Astrocyte of the spinal cord (primary cell): ENCODE measurements at regions not wholly inside any gene's neighbourhood (a gene's known extent, or its start where the extent isn't known, plus 50 kb on each side); places are given as distances from the start of the nearest gene placed in this dataset.

Experiments
- DNase-seq: peaks from one replicate; pipeline ENCODE4 v3.0.0; 2011; ENCODE audit warnings: low read depth, low spot score
- H3K4me3 ChIP-seq: 2 replicates; pipeline ENCODE4 v1.5.1; 2011; ENCODE audit warnings: low read depth, mild to moderate bottlenecking, low read length, moderate library complexity
- in situ Hi-C: cut with HindIII; loops from 2 replicates; pipeline ENCODE4 v1.10.0; 2017; ENCODE audit warnings: low sequenced_read_pairs
- TF ChIP-seq, protein P1 (sequence below): IDR thresholded peaks from 2 replicates; pipeline ENCODE4 v1.5.1; 2012; ENCODE audit warnings: low read depth, mild to moderate bottlenecking, low read length, inconsistent platforms

DNA sequence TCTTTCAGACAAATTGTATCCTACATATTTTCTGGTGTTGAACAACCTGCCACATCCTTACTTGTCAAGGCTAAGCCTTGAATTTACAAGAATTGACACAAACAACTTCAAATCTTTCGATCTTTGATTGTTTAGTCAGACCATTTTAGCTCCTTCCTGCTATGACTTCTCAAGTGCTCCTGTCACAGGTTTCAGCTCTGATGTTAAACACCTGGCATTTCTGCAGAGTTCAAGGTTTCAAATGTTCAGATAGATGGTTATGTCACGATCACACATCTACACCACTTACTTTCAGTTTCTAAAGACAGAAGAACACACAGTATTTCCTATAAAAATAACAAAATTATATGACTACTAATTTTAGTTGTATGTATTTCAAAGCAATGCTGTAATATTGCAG is 84.0 kb downstream of the RND3 start:
- TF ChIP-seq, protein P1, sequence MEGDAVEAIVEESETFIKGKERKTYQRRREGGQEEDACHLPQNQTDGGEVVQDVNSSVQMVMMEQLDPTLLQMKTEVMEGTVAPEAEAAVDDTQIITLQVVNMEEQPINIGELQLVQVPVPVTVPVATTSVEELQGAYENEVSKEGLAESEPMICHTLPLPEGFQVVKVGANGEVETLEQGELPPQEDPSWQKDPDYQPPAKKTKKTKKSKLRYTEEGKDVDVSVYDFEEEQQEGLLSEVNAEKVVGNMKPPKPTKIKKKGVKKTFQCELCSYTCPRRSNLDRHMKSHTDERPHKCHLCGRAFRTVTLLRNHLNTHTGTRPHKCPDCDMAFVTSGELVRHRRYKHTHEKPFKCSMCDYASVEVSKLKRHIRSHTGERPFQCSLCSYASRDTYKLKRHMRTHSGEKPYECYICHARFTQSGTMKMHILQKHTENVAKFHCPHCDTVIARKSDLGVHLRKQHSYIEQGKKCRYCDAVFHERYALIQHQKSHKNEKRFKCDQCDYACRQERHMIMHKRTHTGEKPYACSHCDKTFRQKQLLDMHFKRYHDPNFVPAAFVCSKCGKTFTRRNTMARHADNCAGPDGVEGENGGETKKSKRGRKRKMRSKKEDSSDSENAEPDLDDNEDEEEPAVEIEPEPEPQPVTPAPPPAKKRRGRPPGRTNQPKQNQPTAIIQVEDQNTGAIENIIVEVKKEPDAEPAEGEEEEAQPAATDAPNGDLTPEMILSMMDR, result no peak
- H3K4me3 ChIP-seq, result no peak overlapping the region
- in situ Hi-C loops, result no loop called here

GRCh38 chr2:150402953-150403352 is 84.5 kb downstream of the RND3 start:
- H3K4me3 ChIP-seq, result no peak overlapping the region
- TF ChIP-seq, protein P1, result no peak
- no peak for DNase-seq
- in situ Hi-C loops, result no loop called here

More for the DNA sequence above, 84.0 kb downstream of the RND3 start:
- DNase-seq, result no peak

- no peak for DNase-seq
- in situ Hi-C loops, result no loop called here
- H3K4me3 ChIP-seq, result no peak overlapping the region
- TF ChIP-seq, protein P1, result no peak
These were observed 86.6 kb downstream of the RND3 start for GRCh38 chr2:150400849-150401248.

DNA sequence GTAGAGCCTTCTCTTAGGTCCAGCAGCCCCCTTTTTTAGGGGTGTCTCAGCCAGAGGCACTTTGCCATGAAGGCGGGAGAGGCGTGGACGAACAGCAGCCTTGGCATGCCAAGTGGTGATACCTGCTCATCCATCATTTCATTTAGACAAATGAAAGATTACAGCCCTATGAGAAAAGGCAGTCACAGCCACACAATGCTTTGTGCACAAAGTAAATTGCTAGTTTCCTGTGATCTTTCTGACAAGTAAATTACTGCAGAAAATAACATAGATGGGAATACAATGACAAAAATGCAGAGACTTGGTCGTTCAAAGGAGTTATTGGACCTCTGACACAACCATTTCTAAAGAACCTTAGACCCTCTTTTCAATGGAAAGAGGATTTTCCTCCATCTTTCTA is 94.9 kb downstream of the RND3 start:
- in situ Hi-C loops, result no loop called here
- H3K4me3 ChIP-seq, result no peak overlapping the region
- TF ChIP-seq, protein P1, result no peak
- DNase-seq, result no peak

DNA sequence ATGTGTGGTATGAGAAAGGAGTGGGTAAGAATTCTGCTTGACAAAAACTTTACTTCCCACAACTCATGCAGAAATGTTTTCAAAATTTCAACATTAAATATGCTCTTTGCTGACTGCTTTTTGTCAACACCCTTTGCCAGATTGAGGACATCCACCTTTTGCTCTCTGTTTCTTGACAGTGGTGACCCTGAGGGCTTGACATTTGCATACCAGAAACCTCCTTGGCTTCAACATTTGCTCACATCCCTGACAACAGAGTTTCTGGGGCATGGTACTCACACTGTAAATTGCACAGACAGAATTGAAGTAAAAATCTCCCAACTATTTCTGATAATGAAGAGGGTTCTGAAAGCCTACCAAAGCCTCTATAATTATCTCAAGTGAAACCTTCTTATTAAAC is 95.7 kb downstream of the RND3 start:
- TF ChIP-seq, protein P1, result no peak
- no peak overlapping the region for H3K4me3 ChIP-seq
- in situ Hi-C loops, result no loop called here
- DNase-seq, result no peak

DNA sequence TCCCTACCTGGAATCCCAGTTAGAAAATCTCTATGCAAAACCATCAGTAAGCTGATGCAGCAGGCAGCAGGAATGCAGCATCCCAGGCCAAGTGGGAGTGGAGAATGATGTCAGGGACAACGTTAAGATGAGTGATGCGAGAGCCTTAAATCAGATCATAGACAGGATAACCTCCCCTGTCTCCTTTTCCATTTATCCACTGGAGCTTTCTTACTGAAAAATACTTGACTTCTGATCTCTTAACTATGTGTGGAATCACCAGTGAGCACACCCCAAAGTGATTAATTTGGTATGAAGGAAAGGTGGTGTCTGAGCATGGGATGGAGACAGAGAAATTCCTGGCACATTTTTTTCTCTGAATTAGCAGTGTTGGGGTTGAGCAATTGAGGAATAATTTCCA is 98.0 kb downstream of the RND3 start:
- DNase-seq, result no peak
- TF ChIP-seq, protein P1, result no peak
- in situ Hi-C loops, result no loop called here
- no peak overlapping the region for H3K4me3 ChIP-seq

DNA sequence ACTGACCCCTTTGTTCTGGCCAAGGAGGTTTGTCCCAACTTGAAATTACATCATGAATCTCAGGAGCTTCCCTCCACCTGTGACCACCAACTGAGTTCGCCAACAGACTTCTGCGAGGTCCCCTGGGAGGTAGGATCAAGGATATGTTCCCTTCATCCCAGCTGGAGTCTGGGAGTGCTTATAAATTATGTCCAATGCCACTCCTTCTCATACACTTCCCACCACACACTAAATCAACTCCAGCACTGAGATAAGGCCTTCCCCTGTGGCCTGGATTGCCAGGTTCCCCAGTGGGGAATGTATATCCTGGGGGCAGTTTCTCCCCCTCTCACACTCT is 99.2 kb downstream of the RND3 start:
- H3K4me3 ChIP-seq, result no peak overlapping the region
- TF ChIP-seq, protein P1, result no peak
- in situ Hi-C loops, result no loop called here
- DNase-seq, result peak; percentile 13
